Karpas-422 (cell line): ENCODE measurements at regions not wholly inside any gene's neighbourhood (a gene's known extent, or its start where the extent isn't known, plus 50 kb on each side); places are given as distances from the start of the nearest gene placed in this dataset.
"Not testable (repeated sequence)": the region's sequence is repeated elsewhere in the genome, so short reads cannot be mapped to it uniquely, and the experiment has no call there.

Experiments used
- DNase-seq: peaks from one replicate; pipeline ENCODE4 v3.0.0-alpha.2; 2015
- H2AFZ ChIP-seq: fragments of 200-600 bp; sonication (generic); 2 replicates; pipeline ENCODE4 v1.6.1; 2014; ENCODE audit warnings: antibody characterized with exemption, low read length, mixed read lengths
- H3K27ac ChIP-seq: fragments of 200-600 bp; sonication (generic); 2 replicates; pipeline ENCODE4 v1.5.1; 2014; ENCODE audit warnings: mild to moderate bottlenecking, low read length, moderate library complexity
- H3K27me3 ChIP-seq: fragments of 200-600 bp; sonication (generic); 2 replicates; pipeline ENCODE4 v1.6.1; 2014; ENCODE audit warnings: low read length, mixed read lengths
- H3K36me3 ChIP-seq: fragments of 200-600 bp; sonication (generic); 2 replicates; pipeline ENCODE4 v1.6.1; 2014; ENCODE audit warnings: low read length, mixed read lengths; ENCODE audit not compliant: insufficient read depth
- H3K4me1 ChIP-seq: fragments of 200-600 bp; sonication (generic); 2 replicates; pipeline ENCODE4 v1.6.1; 2014; ENCODE audit warnings: mild to moderate bottlenecking, low read length, mixed read lengths
- H3K4me2 ChIP-seq: fragments of 200-600 bp; sonication (generic); 2 replicates; pipeline ENCODE4 v1.6.1; 2014; ENCODE audit warnings: low read length, low read depth, mild to moderate bottlenecking; ENCODE audit not compliant: poor library complexity, severe bottlenecking
- H3K4me3 ChIP-seq: fragments of 200-600 bp; sonication (generic); 2 replicates; pipeline ENCODE4 v1.5.1; 2014; ENCODE audit warnings: mild to moderate bottlenecking, antibody characterized with exemption, low read length, mixed read lengths
- H3K79me2 ChIP-seq: fragments of 200-600 bp; sonication (generic); 2 replicates; pipeline ENCODE4 v1.6.1; 2014; ENCODE audit warnings: mild to moderate bottlenecking, low read length, mixed read lengths
- H3K9ac ChIP-seq: fragments of 200-600 bp; sonication (generic); 2 replicates; pipeline ENCODE4 v1.6.0; 2014; ENCODE audit warnings: low read length
- H3K9me2 ChIP-seq: fragments of 200-600 bp; sonication (generic), shearing (Covaris generic); replicated peaks from 2 replicates; pipeline ENCODE4 v1.6.0; 2014; ENCODE audit warnings: mild to moderate bottlenecking, low read length, moderate library complexity; ENCODE audit not compliant: insufficient read depth
- H3K9me3 ChIP-seq: fragments of 300-700, 200-600 bp; sonication (generic); 2 replicates; pipeline ENCODE4 v1.6.1; 2014; ENCODE audit warnings: low read length, mixed read lengths
- H4K20me1 ChIP-seq: fragments of 200-600 bp; sonication (generic); 2 replicates; pipeline ENCODE4 v1.6.1; 2014; ENCODE audit warnings: mild to moderate bottlenecking, antibody characterized with exemption, low read length, low read depth; ENCODE audit not compliant: insufficient read depth

GRCh38 chr10:36739884-36740445 lies 385.4 kb upstream of the ANKRD30A start:
- no peaks in the 10 kb centered on the region for H3K36me3 ChIP-seq
- H3K27ac ChIP-seq = no peak overlapping the region
- no peak overlapping the region for H3K4me3 ChIP-seq
- no peaks in the 10 kb centered on the region for H3K79me2 ChIP-seq
- no peak overlapping the region for H3K4me2 ChIP-seq
- no peak overlapping the region for H3K9ac ChIP-seq
- no peak for DNase-seq
- no peaks in the 10 kb centered on the region for H4K20me1 ChIP-seq
- H3K4me1 ChIP-seq = no peaks in the 10 kb centered on the region
- no peaks in the 10 kb centered on the region for H3K9me2 ChIP-seq
- no peak overlapping the region for H2AFZ ChIP-seq
- H3K27me3 ChIP-seq = no peaks in the 10 kb centered on the region
- no peaks in the 10 kb centered on the region for H3K9me3 ChIP-seq

- DNase-seq = no peak
- H3K9ac ChIP-seq = no peak overlapping the region
- no peak overlapping the region for H2AFZ ChIP-seq
- H3K9me2 ChIP-seq = no peaks in the 10 kb centered on the region
- H3K4me1 ChIP-seq = no peaks in the 10 kb centered on the region
- H3K4me3 ChIP-seq = no peak overlapping the region
- no peaks in the 10 kb centered on the region for H3K79me2 ChIP-seq
- no peak overlapping the region for H3K27ac ChIP-seq
- H3K36me3 ChIP-seq = no peaks in the 10 kb centered on the region
- no peaks in the 10 kb centered on the region for H3K27me3 ChIP-seq
- no peak overlapping the region for H3K4me2 ChIP-seq
- H4K20me1 ChIP-seq = no peaks in the 10 kb centered on the region
- H3K9me3 ChIP-seq = no peaks in the 10 kb centered on the region
These were observed 386.5 kb upstream of the ANKRD30A start for GRCh38 chr10:36738738-36739431.

- H3K9ac ChIP-seq = no peak overlapping the region
- no peaks in the 10 kb centered on the region for H4K20me1 ChIP-seq
- no peaks in the 10 kb centered on the region for H3K4me1 ChIP-seq
- DNase-seq = no peak
- no peaks in the 10 kb centered on the region for H3K79me2 ChIP-seq
- H3K9me2 ChIP-seq = no peaks in the 10 kb centered on the region
- no peak overlapping the region for H3K27ac ChIP-seq
- no peaks in the 10 kb centered on the region for H3K9me3 ChIP-seq
- no peak overlapping the region for H3K4me2 ChIP-seq
- H3K36me3 ChIP-seq = no peaks in the 10 kb centered on the region
- no peaks in the 10 kb centered on the region for H3K27me3 ChIP-seq
- no peak overlapping the region for H3K4me3 ChIP-seq
- H2AFZ ChIP-seq = no peak overlapping the region
These were observed 389.1 kb upstream of the ANKRD30A start for GRCh38 chr10:36736311-36736710.

- not testable (repeated sequence) for H3K9ac ChIP-seq, H2AFZ ChIP-seq, H3K9me3 ChIP-seq, H3K9me2 ChIP-seq, H3K36me3 ChIP-seq, H3K4me2 ChIP-seq, H3K27ac ChIP-seq, H3K27me3 ChIP-seq, DNase-seq, H4K20me1 ChIP-seq, H3K79me2 ChIP-seq, H3K4me3 ChIP-seq, H3K4me1 ChIP-seq
These were observed 390.8 kb upstream of the ANKRD30A start for GRCh38 chr10:36734590-36734989.

- Histone ChIP-seq H3K9ac (no peak overlapping the region), H3K9me2 (no peaks in the 10 kb centered on the region), H3K4me1 (no peaks in the 10 kb centered on the region), H3K36me3 (no peaks in the 10 kb centered on the region), H3K4me3 (no peak overlapping the region), H2AFZ (no peak overlapping the region), H3K27ac (no peak overlapping the region), H3K79me2 (no peaks in the 10 kb centered on the region), H3K4me2 (no peak overlapping the region), H3K9me3 (no peaks in the 10 kb centered on the region), H4K20me1 (no peaks in the 10 kb centered on the region), H3K27me3 (no peaks in the 10 kb centered on the region)
- DNase-seq = no peak
These were observed 395.1 kb upstream of the ANKRD30A start for GRCh38 chr10:36730316-36730715.

GRCh38 chr10:36728626-36729025 lies 396.8 kb upstream of the ANKRD30A start:
- Histone ChIP-seq H3K4me1 (no peaks in the 10 kb centered on the region), H3K9me3 (no peaks in the 10 kb centered on the region), H3K4me3 (no peak overlapping the region)

GRCh38 chr10:36725581-36726520 lies 399.5 kb upstream of the ANKRD30A start:
- Histone ChIP-seq H3K27me3 (no peaks in the 10 kb centered on the region), H3K9me3 (no peaks in the 10 kb centered on the region), H3K4me3 (no peak overlapping the region), H2AFZ (no peak overlapping the region), H3K4me1 (no peaks in the 10 kb centered on the region), H4K20me1 (no peaks in the 10 kb centered on the region), H3K36me3 (no peaks in the 10 kb centered on the region), H3K9me2 (no peaks in the 10 kb centered on the region), H3K27ac (no peak overlapping the region), H3K79me2 (no peaks in the 10 kb centered on the region), H3K4me2 (no peak overlapping the region), H3K9ac (no peak overlapping the region)
- DNase-seq = peak; percentile 70

More at GRCh38 chr10:36728626-36729025, 396.8 kb upstream of the ANKRD30A start:
- H4K20me1 ChIP-seq = no peaks in the 10 kb centered on the region
- no peaks in the 10 kb centered on the region for H3K9me2 ChIP-seq
- H2AFZ ChIP-seq = no peak overlapping the region
- no peak overlapping the region for H3K4me2 ChIP-seq
- no peak for DNase-seq
- no peak overlapping the region for H3K27ac ChIP-seq
- H3K36me3 ChIP-seq = no peaks in the 10 kb centered on the region
- H3K79me2 ChIP-seq = no peaks in the 10 kb centered on the region
- no peak overlapping the region for H3K9ac ChIP-seq
- H3K27me3 ChIP-seq = no peaks in the 10 kb centered on the region

- Histone ChIP-seq H3K36me3 (no peaks in the 10 kb centered on the region), H3K27me3 (no peaks in the 10 kb centered on the region), H3K27ac (no peak overlapping the region), H3K9me2 (no peaks in the 10 kb centered on the region), H4K20me1 (no peaks in the 10 kb centered on the region), H3K4me3 (no peak overlapping the region), H3K4me2 (no peak overlapping the region), H2AFZ (no peak overlapping the region), H3K9ac (no peak overlapping the region), H3K79me2 (no peaks in the 10 kb centered on the region), H3K4me1 (no peaks in the 10 kb centered on the region), H3K9me3 (no peaks in the 10 kb centered on the region)
- DNase-seq = no peak
These were observed 402.6 kb upstream of the ANKRD30A start for GRCh38 chr10:36722777-36723176.
